IPS DF 6.9 (cell line): ENCODE measurements at regions not wholly inside any gene's neighbourhood (a gene's known extent, or its start where the extent isn't known, plus 50 kb on each side); places are given as distances from the start of the nearest gene placed in this dataset.

Experiments
- DNase-seq: peaks from one replicate; pipeline ENCODE4 v3.0.0-alpha.2; 2013; ENCODE audit warnings: low read depth, low spot score
- H3K27ac ChIP-seq: one replicate; pipeline ENCODE4 v1.5.1; 2013; ENCODE audit warnings: low read length, control low read depth
- H3K27me3 ChIP-seq: 2 replicates; pipeline ENCODE4 v1.6.1; 2013; ENCODE audit warnings: mild to moderate bottlenecking, low read length; ENCODE audit not compliant: control insufficient read depth, insufficient read depth
- H3K36me3 ChIP-seq: 2 replicates; pipeline ENCODE4 v1.6.1; 2013; ENCODE audit warnings: low read length; ENCODE audit not compliant: control insufficient read depth, insufficient read depth
- H3K4me1 ChIP-seq: 2 replicates; pipeline ENCODE4 v1.6.1; 2013; ENCODE audit warnings: low read length; ENCODE audit not compliant: control insufficient read depth, insufficient read depth
- H3K4me3 ChIP-seq: 2 replicates; pipeline ENCODE4 v1.5.1; 2013; ENCODE audit warnings: mild to moderate bottlenecking, low read length
- H3K9me3 ChIP-seq: 2 replicates; pipeline ENCODE4 v1.6.1; 2013; ENCODE audit warnings: low read length, inconsistent platforms; ENCODE audit not compliant: control insufficient read depth, insufficient read depth
- WGBS: extraction: QIAGEN DNeasy Blood & Tissue Kit; methylation state at CpG from one replicate; pipeline ENCODE4 v1.1.7; 2013; ENCODE audit warnings: mixed read lengths, missing lambda C conversion rate; ENCODE audit not compliant: insufficient read length, insufficient coverage; 5-methylcytosine and 5-hydroxymethylcytosine counted together

- H3K9me3 ChIP-seq, result no peaks in the 10 kb centered on the region
- H3K4me3 ChIP-seq, result no peak overlapping the region
- peaks cover 1% of the 10 kb centered on the region; the same call in 1 of the 2 replicates for H3K4me1 ChIP-seq
- no CpG with 5 or more reads among the region's 2 CpGs for WGBS
- DNase-seq, result no peak
- no peaks in the 10 kb centered on the region for H3K27me3 ChIP-seq
- H3K27ac ChIP-seq, result no peak overlapping the region
- H3K36me3 ChIP-seq, result no peaks in the 10 kb centered on the region
Observed at GRCh38 chr10:128553755-128554154, 427.5 kb upstream of the MKI67 start.

GRCh38 chr10:128556182-128557110 is 430.2 kb upstream of the MKI67 start:
- WGBS, result no CpG with 5 or more reads among the region's 15 CpGs

DNA sequence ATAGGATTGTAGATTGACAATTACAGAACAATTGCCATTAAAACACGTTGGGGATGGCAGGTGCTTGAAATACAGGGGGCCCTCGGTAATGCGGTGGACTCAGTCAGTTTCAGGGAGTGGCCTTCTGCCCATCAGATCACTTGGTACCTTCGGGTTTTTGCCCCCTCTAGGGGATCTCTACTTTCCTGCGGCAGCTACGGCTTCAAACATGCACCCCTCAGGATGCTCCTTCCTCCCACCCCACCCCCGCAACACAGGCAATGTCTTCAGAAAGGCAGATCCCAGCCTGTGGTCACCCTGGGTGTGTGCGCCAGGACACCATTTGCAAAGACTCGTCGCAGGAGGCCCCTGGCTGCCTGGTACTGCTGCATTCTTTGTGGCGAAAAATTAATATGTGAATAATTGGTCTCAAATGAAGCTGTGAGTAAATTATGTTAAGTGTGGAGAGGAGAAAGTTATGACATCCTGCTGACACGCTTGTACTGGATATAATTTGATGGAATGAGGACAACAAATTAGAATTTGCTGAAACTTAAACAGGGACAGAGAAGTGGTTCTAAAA is 431.0 kb upstream of the MKI67 start:
- no peak for DNase-seq
- Histone ChIP-seq H3K27me3 (no peaks in the 10 kb centered on the region), H3K9me3 (no peaks in the 10 kb centered on the region), H3K36me3 (no peaks in the 10 kb centered on the region), H3K4me1 (peaks cover 1% of the 10 kb centered on the region; the same call in 1 of the 2 replicates), H3K27ac (no peak overlapping the region), H3K4me3 (no peak overlapping the region)
- 100% methylated on average over 1 of the region's 12 CpGs for whole genome bisulfite sequencing

More at GRCh38 chr10:128556182-128557110, 430.2 kb upstream of the MKI67 start:
- H3K4me3 ChIP-seq, result no peak overlapping the region
- peaks cover 1% of the 10 kb centered on the region; the same call in 1 of the 2 replicates for H3K4me1 ChIP-seq
- H3K9me3 ChIP-seq, result no peaks in the 10 kb centered on the region
- no peaks in the 10 kb centered on the region for H3K27me3 ChIP-seq
- H3K36me3 ChIP-seq, result no peaks in the 10 kb centered on the region
- no peak for DNase-seq
- H3K27ac ChIP-seq, result no peak overlapping the region

GRCh38 chr10:128560406-128560805 is 434.2 kb upstream of the MKI67 start:
- H3K4me3 ChIP-seq, result no peak overlapping the region
- H3K4me1 ChIP-seq, result peaks cover 1% of the 10 kb centered on the region; the same call in 1 of the 2 replicates
- no CpG with 5 or more reads among the region's 1 CpG for WGBS
- H3K36me3 ChIP-seq, result no peaks in the 10 kb centered on the region
- no peaks in the 10 kb centered on the region for H3K9me3 ChIP-seq
- no peaks in the 10 kb centered on the region for H3K27me3 ChIP-seq
- H3K27ac ChIP-seq, result no peak overlapping the region
- no peak for DNase-seq

DNA sequence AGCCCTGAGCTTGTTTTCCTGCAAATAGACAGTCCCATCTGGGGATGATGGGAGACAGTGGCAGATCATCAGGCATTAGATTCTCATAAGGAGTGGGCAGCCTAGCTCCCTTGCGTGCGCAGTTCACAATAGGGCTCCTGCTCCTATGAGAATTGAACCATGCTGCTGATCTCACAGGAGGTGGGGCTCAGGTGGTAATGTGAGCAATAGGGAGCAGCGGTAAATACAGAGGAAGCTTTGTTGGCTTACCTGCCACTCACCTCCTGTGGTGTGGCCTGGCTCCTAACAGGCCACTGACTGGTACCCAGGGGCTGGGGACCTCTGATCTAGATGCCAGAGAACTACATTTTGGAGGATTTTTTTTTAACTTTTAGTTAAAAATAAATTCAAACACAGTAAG is 434.8 kb upstream of the MKI67 start:
- Histone ChIP-seq H3K36me3 (no peaks in the 10 kb centered on the region), H3K4me3 (no peak overlapping the region), H3K27me3 (no peaks in the 10 kb centered on the region), H3K4me1 (peaks cover 1% of the 10 kb centered on the region; the same call in 1 of the 2 replicates), H3K27ac (no peak overlapping the region), H3K9me3 (no peaks in the 10 kb centered on the region)
- no peak for DNase-seq
- WGBS, result no CpG with 5 or more reads among the region's 3 CpGs

DNA sequence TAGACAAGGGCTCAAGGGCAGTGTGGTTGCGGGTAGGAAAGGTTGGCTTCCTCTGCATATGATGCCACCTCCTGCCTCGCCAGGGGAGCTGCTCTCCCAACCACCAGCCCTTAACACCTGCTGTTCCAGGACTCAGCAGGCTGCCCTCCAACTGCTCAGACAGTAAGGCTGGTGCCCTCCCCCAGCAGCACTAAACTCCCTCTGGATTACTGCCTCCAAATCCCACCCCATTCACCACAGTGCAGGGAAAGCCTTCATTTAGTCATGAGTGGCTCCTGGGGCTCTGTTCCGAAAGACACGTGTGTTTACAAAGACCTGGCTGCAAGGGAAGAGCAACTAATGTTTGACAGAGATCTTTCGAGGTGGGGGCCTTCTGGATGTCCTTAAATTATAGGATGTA is 437.2 kb upstream of the MKI67 start:
- H3K4me1 ChIP-seq, result 0 out of 2 replicates have a peak, but pooled peaks cover 1% of the 10 kb centered on the region
- H3K9me3 ChIP-seq, result no peaks in the 10 kb centered on the region
- no peaks in the 10 kb centered on the region for H3K36me3 ChIP-seq
- no peak for DNase-seq
- no CpG with 5 or more reads among the region's 5 CpGs for WGBS
- no peaks in the 10 kb centered on the region for H3K27me3 ChIP-seq
- no peak overlapping the region for H3K4me3 ChIP-seq
- H3K27ac ChIP-seq, result no peak overlapping the region

DNA sequence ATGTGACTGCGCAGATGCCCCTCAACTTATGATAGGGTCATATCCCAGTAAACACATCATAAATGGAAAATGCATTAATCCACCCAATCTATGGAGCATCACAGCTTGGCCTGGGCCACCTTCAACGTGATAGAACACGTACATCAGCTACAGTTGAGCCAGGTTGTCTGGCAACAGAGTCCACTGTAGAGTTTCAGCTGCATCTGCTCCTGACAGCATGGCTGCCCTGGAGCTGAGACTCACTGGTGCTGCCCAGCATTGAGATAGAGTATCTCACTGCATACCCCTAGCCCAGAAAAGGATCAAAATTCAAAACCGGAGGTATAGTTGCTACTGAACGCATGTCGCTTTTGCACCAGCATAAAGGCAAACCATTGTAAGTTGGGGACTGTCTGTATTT is 437.7 kb upstream of the MKI67 start:
- DNase-seq, result no peak
- H3K4me1 ChIP-seq, result 0 out of 2 replicates have a peak, but pooled peaks cover 1% of the 10 kb centered on the region
- H3K27me3 ChIP-seq, result no peaks in the 10 kb centered on the region
- no peak overlapping the region for H3K4me3 ChIP-seq
- no peaks in the 10 kb centered on the region for H3K36me3 ChIP-seq
- no peaks in the 10 kb centered on the region for H3K9me3 ChIP-seq
- WGBS, result no CpG with 5 or more reads among the region's 6 CpGs
- H3K27ac ChIP-seq, result no peak overlapping the region

- Histone ChIP-seq H3K36me3 (no peaks in the 10 kb centered on the region), H3K27me3 (no peaks in the 10 kb centered on the region), H3K4me3 (no peak overlapping the region), H3K27ac (no peak overlapping the region), H3K4me1 (0 out of 2 replicates have a peak, but pooled peaks cover 1% of the 10 kb centered on the region), H3K9me3 (no peaks in the 10 kb centered on the region)
- no peak for DNase-seq
- WGBS, result no CpG with 5 or more reads among the region's 13 CpGs
Observed at GRCh38 chr10:128566361-128566968, 440.2 kb upstream of the MKI67 start.

DNA sequence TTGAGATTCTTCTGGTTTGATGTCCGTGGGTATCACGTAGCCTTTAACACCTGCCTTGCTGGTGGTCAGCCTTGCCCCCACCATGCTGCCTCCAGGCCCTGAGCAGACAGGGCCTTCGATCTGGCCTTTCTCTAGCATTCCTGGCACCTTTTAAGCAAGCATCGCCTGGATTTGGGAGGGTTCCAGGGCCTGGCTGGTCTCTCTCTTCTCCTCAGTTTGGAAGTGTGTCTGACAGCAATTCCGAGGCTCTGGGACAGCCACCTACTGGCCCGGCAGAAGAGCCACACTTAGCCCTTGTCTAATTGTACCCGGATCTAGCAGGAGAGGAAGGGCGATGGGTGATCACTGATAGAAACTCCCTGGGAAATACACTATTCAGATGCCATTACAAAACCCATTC is 441.3 kb upstream of the MKI67 start:
- Histone ChIP-seq H3K27ac (no peak overlapping the region), H3K9me3 (no peaks in the 10 kb centered on the region), H3K4me1 (0 out of 2 replicates have a peak, but pooled peaks cover 1% of the 10 kb centered on the region), H3K36me3 (no peaks in the 10 kb centered on the region), H3K27me3 (no peaks in the 10 kb centered on the region), H3K4me3 (no peak overlapping the region)
- DNase-seq, result no peak
- no CpG with 5 or more reads among the region's 8 CpGs for WGBS

- DNase-seq, result no peak
- Histone ChIP-seq H3K36me3 (no peaks in the 10 kb centered on the region), H3K4me1 (0 out of 2 replicates have a peak, but pooled peaks cover 1% of the 10 kb centered on the region), H3K4me3 (no peak overlapping the region), H3K27me3 (no peaks in the 10 kb centered on the region), H3K9me3 (no peaks in the 10 kb centered on the region), H3K27ac (no peak overlapping the region)
- WGBS, result no CpG with 5 or more reads among the region's 11 CpGs
Observed at GRCh38 chr10:128568041-128568440, 441.8 kb upstream of the MKI67 start.
